22Rv1 (cell line): ENCODE measurements at regions not wholly inside any gene's neighbourhood (a gene's known extent, or its start where the extent isn't known, plus 50 kb on each side); places are given as distances from the start of the nearest gene placed in this dataset.

Experiments
- H3K27ac ChIP-seq: fragments of 450-650 bp; 2 replicates; pipeline ENCODE4 v1.5.1; 2017
- ZFX ChIP-seq: fragments of 450-650 bp; IDR thresholded peaks from 2 replicates; pipeline ENCODE4 v1.6.1; 2017; ENCODE audit warnings: antibody characterized with exemption, borderline replicate concordance
- TF ChIP-seq, protein P1 (sequence below): fragments of 450-650 bp; IDR thresholded peaks from 2 replicates; pipeline ENCODE4 v1.5.1; 2017; ENCODE audit warnings: mild to moderate bottlenecking

DNA sequence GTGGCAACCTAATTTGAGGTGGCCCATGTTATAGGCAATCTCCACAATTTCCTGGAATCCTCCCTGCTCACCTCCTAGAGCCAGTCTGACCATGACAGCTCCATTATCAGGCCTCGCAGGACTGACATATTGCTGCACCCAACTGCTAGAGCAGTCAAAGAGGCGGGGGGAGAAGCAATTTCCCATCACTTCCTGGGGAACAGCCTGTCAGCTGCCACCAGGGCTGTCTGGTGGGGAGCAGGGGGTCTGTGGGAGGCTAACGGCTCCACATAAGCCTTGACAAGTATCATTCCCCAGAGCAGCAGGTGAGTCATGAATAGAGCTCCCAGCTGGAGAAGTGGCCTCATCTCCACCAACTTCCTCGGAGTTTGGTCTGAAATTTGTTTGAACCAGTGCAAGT is 322.9 kb downstream of the MATN1 start:
- no peak overlapping the region for H3K27ac ChIP-seq
- TF ChIP-seq ZFX = no peak
- TF ChIP-seq, protein P1, sequence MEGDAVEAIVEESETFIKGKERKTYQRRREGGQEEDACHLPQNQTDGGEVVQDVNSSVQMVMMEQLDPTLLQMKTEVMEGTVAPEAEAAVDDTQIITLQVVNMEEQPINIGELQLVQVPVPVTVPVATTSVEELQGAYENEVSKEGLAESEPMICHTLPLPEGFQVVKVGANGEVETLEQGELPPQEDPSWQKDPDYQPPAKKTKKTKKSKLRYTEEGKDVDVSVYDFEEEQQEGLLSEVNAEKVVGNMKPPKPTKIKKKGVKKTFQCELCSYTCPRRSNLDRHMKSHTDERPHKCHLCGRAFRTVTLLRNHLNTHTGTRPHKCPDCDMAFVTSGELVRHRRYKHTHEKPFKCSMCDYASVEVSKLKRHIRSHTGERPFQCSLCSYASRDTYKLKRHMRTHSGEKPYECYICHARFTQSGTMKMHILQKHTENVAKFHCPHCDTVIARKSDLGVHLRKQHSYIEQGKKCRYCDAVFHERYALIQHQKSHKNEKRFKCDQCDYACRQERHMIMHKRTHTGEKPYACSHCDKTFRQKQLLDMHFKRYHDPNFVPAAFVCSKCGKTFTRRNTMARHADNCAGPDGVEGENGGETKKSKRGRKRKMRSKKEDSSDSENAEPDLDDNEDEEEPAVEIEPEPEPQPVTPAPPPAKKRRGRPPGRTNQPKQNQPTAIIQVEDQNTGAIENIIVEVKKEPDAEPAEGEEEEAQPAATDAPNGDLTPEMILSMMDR = no peak

DNA sequence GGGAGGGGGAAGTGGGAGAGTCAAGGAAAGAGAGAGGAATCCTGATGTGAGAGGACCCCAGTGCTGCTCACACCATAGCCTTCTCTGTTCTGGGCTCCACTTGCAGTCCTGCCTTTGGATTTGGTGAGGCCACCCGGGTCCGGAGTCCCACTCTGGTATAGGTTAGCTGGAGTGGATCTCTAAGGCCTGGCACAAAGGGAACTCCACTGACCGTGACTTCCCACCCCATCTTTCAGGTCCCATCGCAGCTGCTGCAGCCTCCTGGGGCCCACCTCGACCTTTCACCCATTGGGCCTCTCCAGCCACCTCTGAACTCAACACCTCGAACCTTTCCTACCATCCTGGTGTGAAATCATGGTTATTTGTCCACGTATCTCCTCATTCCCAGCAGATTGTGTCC is 324.4 kb downstream of the MATN1 start:
- TF ChIP-seq ZFX = no peak
- TF ChIP-seq, protein P1 = no peak

DNA sequence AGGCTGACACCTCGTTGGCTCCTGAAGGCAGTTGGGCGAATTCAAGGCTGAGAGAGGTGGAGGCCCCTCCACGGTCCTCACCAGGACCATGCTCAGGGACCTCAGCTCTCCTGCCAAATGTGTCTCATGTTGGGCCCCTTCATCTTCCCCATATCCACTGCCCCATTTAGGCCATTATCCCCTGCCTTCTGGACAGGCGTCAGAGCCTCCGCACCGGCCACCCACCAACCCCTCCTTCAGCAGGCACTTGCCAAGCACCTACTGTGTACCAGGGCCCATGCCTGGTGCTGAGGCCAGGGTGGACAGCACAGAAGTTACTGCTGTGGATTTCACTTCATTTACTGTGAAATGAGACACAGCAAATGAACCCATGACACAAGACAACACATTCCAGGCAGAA is 325.8 kb downstream of the MATN1 start:
- TF ChIP-seq, protein P1 = no peak
- no peak for TF ChIP-seq ZFX

More for the DNA sequence above, 324.4 kb downstream of the MATN1 start:
- H3K27ac ChIP-seq = no peak overlapping the region

DNA sequence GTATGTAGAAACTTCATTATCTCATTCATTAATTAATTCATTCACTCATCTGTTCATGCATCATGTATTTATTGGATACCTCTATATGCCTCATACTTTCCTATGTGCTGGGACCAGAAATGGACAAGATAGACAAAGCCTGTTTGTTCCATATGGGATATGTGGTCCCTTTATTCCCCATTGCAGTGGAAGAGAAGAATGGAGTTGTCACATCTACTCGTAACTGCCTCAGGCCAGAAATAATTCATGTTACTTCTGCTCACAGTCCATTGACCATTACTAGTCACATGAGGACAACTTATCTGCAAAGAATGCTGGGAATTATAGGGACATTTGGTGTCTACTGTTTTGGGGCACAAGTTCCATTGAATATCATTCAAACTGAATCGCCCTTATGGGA is 327.8 kb downstream of the MATN1 start:
- H3K27ac ChIP-seq = no peak overlapping the region
- no peak for TF ChIP-seq ZFX
- TF ChIP-seq, protein P1 = no peak

More for the DNA sequence above, 325.8 kb downstream of the MATN1 start:
- no peak overlapping the region for H3K27ac ChIP-seq

DNA sequence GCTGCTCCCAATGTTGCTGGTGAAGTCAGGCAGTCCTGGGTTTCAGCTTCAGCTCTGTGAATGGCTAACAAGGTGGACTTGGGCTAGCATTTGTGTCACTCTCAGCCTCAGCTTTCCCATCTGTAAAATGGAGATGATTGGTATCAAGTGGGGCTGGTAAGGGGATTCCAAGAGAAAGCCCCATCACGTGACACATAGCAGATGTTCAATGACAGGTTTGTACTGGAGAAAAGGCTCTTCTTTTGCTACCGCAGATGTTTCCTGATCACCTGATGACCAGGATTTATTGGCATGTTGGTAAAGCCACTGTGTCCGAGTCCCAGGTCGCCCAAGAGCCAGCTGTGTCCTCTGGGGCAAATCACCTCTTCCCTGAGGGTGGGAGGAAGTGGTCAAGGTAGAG is 335.0 kb downstream of the MATN1 start:
- TF ChIP-seq, protein P1 = no peak
- no peak for TF ChIP-seq ZFX
- no peak overlapping the region for H3K27ac ChIP-seq

DNA sequence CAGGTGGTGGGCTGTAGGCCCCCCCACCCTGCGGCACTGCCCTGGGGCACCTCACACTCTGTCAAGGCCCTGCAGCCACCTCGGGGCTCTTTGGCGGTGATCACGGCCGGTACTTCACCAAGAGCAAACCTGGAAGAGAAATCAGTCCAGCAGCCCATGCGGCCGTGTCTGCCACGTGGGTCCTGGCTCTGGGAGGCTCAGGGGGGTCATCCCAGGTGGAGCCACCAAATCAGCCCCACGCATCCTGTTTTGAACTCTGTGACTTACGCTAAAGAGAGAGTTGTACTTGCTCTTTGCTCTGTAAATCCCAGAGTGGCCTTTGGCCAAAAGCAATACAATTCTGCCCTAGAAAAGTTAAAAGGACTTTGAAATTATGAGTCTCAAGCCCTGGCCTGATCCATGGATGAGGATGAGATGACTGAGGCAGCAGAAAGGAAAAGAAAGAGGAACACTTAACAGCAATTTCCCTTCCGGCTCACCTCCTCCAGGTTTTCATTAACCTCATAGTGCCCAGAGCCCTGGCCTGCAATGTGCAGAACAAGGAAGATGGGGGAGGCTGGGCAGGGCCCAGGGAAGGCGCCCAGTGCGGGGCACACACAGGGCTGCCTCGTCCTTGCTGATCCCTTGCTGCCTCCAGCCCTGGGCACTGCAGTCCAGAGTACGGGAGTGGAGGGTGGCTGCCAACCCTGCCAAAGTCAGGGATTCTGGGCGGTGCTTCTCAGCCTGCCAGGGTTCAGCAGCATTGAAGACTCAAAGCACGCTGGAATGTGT is 337.0 kb downstream of the MATN1 start:
- no peak overlapping the region for H3K27ac ChIP-seq
- TF ChIP-seq, protein P1 = no peak
- TF ChIP-seq ZFX = no peak

DNA sequence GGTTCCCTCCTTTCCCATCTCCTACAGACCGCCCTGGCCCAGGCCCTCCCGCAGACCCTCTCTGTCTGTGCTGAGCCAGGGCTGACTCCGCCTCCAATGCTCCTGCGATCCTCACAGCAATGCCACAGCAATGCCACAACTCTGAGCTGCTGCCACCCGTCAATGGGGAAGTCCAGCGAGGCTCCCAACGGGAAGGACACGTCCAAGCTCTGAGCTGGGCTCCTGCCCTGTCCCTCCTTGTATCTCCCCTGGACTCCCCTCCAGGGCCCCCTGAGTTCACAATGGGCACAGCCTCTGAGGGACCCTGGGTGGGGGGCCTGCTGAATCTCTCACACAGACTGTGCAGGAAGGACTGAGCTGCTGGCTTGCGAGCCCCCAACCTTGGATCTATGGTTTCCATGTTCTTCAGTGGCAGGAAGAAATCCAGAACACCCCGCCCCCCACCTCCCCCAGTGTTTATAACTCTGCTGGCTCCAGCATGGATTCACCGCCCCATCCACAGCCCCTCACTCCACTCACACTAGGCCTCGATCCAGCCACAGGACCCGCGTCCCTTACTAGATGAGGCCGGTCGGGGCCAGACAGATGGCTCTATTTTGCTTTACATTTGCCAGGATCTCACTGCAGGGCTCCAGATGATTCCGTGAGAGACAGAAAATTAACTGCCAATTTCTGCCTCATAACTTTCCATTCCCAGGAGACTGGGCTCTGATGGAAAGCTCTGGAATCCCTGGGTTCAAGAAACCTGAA is 338.0 kb downstream of the MATN1 start:
- no peak for TF ChIP-seq ZFX
- TF ChIP-seq, protein P1 = no peak
- no peak overlapping the region for H3K27ac ChIP-seq
